Activated CD4-positive, alpha-beta memory T cell treated with anti-CD3 and anti-CD28 coated beads for 36 hours (primary cell): ENCODE measurements at regions not wholly inside any gene's neighbourhood (a gene's known extent, or its start where the extent isn't known, plus 50 kb on each side); places are given as distances from the start of the nearest gene placed in this dataset.

Source experiments
- CTCF ChIA-PET: fragments of 350-600 bp; sonication (Branson Sonifier 250); formaldehyde crosslinking; loops from one replicate; lab custom pipeline; 2021; ENCODE audit warnings: antibody characterized with exemption, inconsistent platforms; lab: Charles Lee
- POLR2A ChIA-PET: fragments of 350-600 bp; sonication (Branson Sonifier 250); formaldehyde crosslinking; loops from one replicate; lab custom pipeline; 2021; ENCODE audit warnings: antibody characterized with exemption; lab: Charles Lee
- DNase-seq: peaks from one replicate; pipeline ENCODE4 v3.0.0-alpha.2; 2020
- H3K27ac Mint-ChIP-seq: one replicate; pipeline ENCODE4 v1.8.0; 2021; ENCODE audit warnings: mixed read lengths
- H3K27me3 Mint-ChIP-seq: one replicate; pipeline ENCODE4 v1.8.0; 2021; ENCODE audit warnings: mixed read lengths
- H3K36me3 Mint-ChIP-seq: one replicate; pipeline ENCODE4 v1.8.0; 2021; ENCODE audit warnings: mixed read lengths
- H3K4me1 Mint-ChIP-seq: one replicate; pipeline ENCODE4 v1.8.0; 2021; ENCODE audit warnings: low read depth, mixed read lengths
- H3K4me3 Mint-ChIP-seq: one replicate; pipeline ENCODE4 v1.8.0; 2021; ENCODE audit warnings: mild to moderate bottlenecking, mixed read lengths
- H3K9me3 Mint-ChIP-seq: one replicate; pipeline ENCODE4 v1.8.0; 2021; ENCODE audit warnings: mixed read lengths
- intact Hi-C: fragments of 100-400 bp; cut with micrococcal nuclease; formaldehyde crosslinking; loops from one replicate; pipeline ENCODE4 v1.15.1; 2023

DNA sequence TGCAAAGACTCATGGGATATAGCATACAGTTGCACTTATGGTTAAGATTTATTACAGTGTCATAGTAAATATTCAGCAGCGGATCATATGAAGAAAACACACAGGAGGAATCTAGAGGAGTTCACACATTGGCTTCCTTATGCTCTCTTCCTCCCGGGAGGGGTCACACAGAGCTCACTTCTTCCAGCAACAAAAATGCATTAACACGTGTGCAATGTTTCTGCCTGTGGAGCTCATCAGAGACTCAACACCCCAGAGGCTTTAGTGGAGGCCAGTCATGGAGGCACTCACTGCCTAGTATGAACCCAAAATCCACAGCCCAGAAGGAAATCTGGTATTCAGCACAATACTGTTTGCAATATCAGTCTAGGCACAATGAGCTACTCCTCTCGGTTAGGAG lies 202.8 kb upstream of the PRSS1 start:
- Mint-ChIP-seq H3K36me3 (no peaks in the 10 kb centered on the region), H3K4me3 (no peak overlapping the region), H3K4me1 (peaks cover 3% of the 10 kb centered on the region), H3K27ac (no peak overlapping the region), H3K27me3 (no peaks in the 10 kb centered on the region), H3K9me3 (no peaks in the 10 kb centered on the region)
- CTCF ChIA-PET, result interaction anchor here (0.9 to 1.4 kb wide), 3 partner anchors 11 to 57 kb away, joined by 3 to 6 read pairs (median 6); no protein-coding TSS in a partner anchor
- intact Hi-C loops, result no loop called here
- POLR2A ChIA-PET, result interaction anchor here (0.6 kb wide), 1 partner anchor 73 kb away, joined by 3 read pairs; no protein-coding TSS in a partner anchor
- no peak for DNase-seq

GRCh38 chr7:142542942-142543341 lies 206.3 kb upstream of the PRSS1 start:
- intact Hi-C loops, result no loop called here
- Mint-ChIP-seq H3K4me1 (peaks cover 22% of the 10 kb centered on the region), H3K27ac (peak overlapping the region; percentile 47), H3K27me3 (no peaks in the 10 kb centered on the region), H3K36me3 (no peaks in the 10 kb centered on the region), H3K4me3 (no peak overlapping the region), H3K9me3 (no peaks in the 10 kb centered on the region)
- ChIA-PET CTCF (interaction anchor here (1.5 kb wide), 1 partner anchor 15 kb away, joined by 4 read pairs; no protein-coding TSS in a partner anchor), POLR2A (no interaction called here)
- DNase-seq, result no peak

GRCh38 chr7:142542105-142542504 lies 207.2 kb upstream of the PRSS1 start:
- CTCF ChIA-PET, result interaction anchor here (1.0 to 1.4 kb wide), 4 partner anchors 11 to 269 kb away, joined by 3 read pairs; no protein-coding TSS in a partner anchor
- intact Hi-C loops, result no loop called here
- Mint-ChIP-seq H3K4me3 (no peak overlapping the region), H3K27me3 (no peaks in the 10 kb centered on the region), H3K9me3 (no peaks in the 10 kb centered on the region), H3K4me1 (peaks cover 22% of the 10 kb centered on the region), H3K36me3 (no peaks in the 10 kb centered on the region), H3K27ac (no peak overlapping the region)
- no peak for DNase-seq
- POLR2A ChIA-PET, result no interaction called here

DNA sequence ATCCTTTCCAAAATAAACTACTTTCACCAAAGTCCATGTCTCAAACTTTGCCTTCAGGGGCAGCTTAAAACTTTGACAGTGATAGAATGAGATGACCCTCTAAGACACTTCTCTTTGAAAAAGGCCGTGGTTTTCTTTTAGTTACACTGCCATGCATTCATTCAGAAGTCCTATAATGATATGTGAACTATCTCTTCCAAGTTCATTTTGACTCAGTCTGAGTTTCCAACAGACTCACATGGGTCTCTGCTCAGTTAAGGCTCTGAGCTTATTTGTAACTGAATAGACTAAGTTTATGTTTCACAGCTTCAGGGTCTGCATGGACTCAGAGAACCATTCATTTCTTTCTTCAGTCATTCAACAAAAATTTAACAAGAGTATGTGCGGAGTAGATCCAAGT lies 208.9 kb upstream of the PRSS1 start:
- DNase-seq, result no peak
- Mint-ChIP-seq H3K9me3 (no peaks in the 10 kb centered on the region), H3K27me3 (no peaks in the 10 kb centered on the region), H3K4me3 (no peak overlapping the region), H3K36me3 (no peaks in the 10 kb centered on the region), H3K27ac (peak overlapping the region; percentile 74), H3K4me1 (peaks cover 31% of the 10 kb centered on the region)
- intact Hi-C loops, result loop anchor here (1.0 kb wide), 1 partner anchor 269 kb away; no protein-coding TSS in a partner anchor
- ChIA-PET POLR2A (no interaction called here), CTCF (interaction anchor here (1.9 kb wide), 1 partner anchor 62 kb away, joined by 4 read pairs; no protein-coding TSS in a partner anchor)

GRCh38 chr7:142539901-142540300 lies 209.4 kb upstream of the PRSS1 start:
- peaks cover 36% of the 10 kb centered on the region for H3K4me1 Mint-ChIP-seq
- H3K9me3 Mint-ChIP-seq, result no peaks in the 10 kb centered on the region
- peak overlapping the region; percentile 74 for H3K27ac Mint-ChIP-seq
- H3K27me3 Mint-ChIP-seq, result no peaks in the 10 kb centered on the region
- no peaks in the 10 kb centered on the region for H3K36me3 Mint-ChIP-seq
- intact Hi-C loops, result loop anchor here (1.0 to 10.0 kb wide), 2 partner anchors 269 to 675 kb away; no protein-coding TSS in a partner anchor
- POLR2A ChIA-PET, result no interaction called here
- DNase-seq, result no peak
- CTCF ChIA-PET, result interaction anchor here (1.9 kb wide), 1 partner anchor 62 kb away, joined by 4 read pairs; no protein-coding TSS in a partner anchor
- no peak overlapping the region for H3K4me3 Mint-ChIP-seq

GRCh38 chr7:142537760-142538159 lies 211.5 kb upstream of the PRSS1 start:
- Mint-ChIP-seq H3K27ac (no peak overlapping the region), H3K27me3 (no peaks in the 10 kb centered on the region), H3K4me1 (peaks cover 37% of the 10 kb centered on the region), H3K36me3 (no peaks in the 10 kb centered on the region), H3K9me3 (no peaks in the 10 kb centered on the region), H3K4me3 (peak overlapping the region; percentile 3)
- POLR2A ChIA-PET, result no interaction called here
- CTCF ChIA-PET, result interaction anchor here (1.1 to 3.2 kb wide), 4 partner anchors 20 to 274 kb away, joined by 3 to 20 read pairs (median 3); no protein-coding TSS in a partner anchor
- no peak for DNase-seq
- intact Hi-C loops, result loop anchor here (10.0 kb wide), 1 partner anchor 677 kb away; no protein-coding TSS in a partner anchor

GRCh38 chr7:142535123-142535779 lies 214.0 kb upstream of the PRSS1 start:
- ChIA-PET POLR2A (interaction anchor here (0.6 to 2.8 kb wide), 2 partner anchors 274 to 278 kb away, joined by 5 to 29 read pairs; no protein-coding TSS in a partner anchor), CTCF (interaction anchor here (0.6 to 3.2 kb wide), 41 partner anchors 8 to 471 kb away, joined by 3 to 45 read pairs (median 4); partner anchors contain the start of gene EPHB6)
- intact Hi-C loops, result loop anchor here (1.0 to 10.0 kb wide), 7 partner anchors 22 to 680 kb away; no protein-coding TSS in a partner anchor
- Mint-ChIP-seq H3K9me3 (no peaks in the 10 kb centered on the region), H3K4me3 (peak overlapping the region; percentile 67), H3K27ac (peak overlapping the region; percentile 86), H3K4me1 (peaks cover 32% of the 10 kb centered on the region), H3K27me3 (peaks cover 3% of the 10 kb centered on the region), H3K36me3 (no peaks in the 10 kb centered on the region)
- DNase-seq, result peak; percentile 89

DNA sequence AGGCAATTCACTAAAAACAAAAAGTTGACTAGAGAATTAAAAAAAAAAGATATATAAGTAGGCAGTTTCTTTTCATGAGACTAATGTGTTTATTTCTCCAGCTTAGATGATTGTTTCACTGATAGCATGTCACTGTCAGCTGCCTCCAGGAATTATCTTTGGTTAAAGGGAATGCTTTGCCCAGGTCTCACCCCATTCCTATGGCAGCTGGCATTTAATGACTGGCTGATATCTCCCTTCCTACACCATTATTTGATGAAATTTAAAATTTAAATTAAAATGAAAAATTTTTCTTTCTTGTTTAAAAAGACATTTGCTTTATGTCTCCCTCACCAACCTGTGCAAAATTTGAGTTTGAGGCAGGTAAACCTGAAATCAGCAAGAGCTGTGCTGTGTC lies 214.5 kb upstream of the PRSS1 start:
- H3K27ac Mint-ChIP-seq, result peak overlapping the region; percentile 86
- intact Hi-C loops, result loop anchor here (1.0 to 10.0 kb wide), 7 partner anchors 23 to 680 kb away; no protein-coding TSS in a partner anchor
- H3K4me3 Mint-ChIP-seq, result peak overlapping the region; percentile 67
- H3K4me1 Mint-ChIP-seq, result peaks cover 27% of the 10 kb centered on the region
- CTCF ChIA-PET, result interaction anchor here (0.6 to 3.1 kb wide), 35 partner anchors 8 to 799 kb away, joined by 3 to 45 read pairs (median 5); partner anchors contain the start of gene EPHB6
- no peaks in the 10 kb centered on the region for H3K36me3 Mint-ChIP-seq
- peaks cover 3% of the 10 kb centered on the region for H3K27me3 Mint-ChIP-seq
- DNase-seq, result no peak
- POLR2A ChIA-PET, result interaction anchor here (0.6 to 2.8 kb wide), 2 partner anchors 274 to 278 kb away, joined by 5 to 29 read pairs; no protein-coding TSS in a partner anchor
- H3K9me3 Mint-ChIP-seq, result no peaks in the 10 kb centered on the region

DNA sequence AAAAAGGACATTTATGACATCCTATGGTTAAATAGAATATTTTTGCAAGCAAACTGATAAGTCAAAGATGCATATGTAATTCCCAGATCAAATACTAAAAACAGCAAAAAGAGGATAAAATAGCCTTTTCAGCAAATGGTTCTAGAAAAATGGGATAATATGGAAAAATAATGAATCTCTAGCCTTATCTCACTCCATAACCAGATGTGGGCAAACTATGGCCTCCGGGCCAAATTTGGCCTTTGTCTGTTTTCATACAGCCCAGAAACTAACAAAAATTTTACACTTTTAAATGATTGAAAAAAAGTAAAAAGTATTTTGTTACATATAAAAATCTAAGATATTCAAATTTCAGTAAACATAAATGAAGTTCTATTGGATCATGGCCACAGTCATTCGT lies 215.4 kb upstream of the PRSS1 start:
- Mint-ChIP-seq H3K36me3 (no peaks in the 10 kb centered on the region), H3K27me3 (peaks cover 3% of the 10 kb centered on the region), H3K27ac (no peak overlapping the region), H3K4me1 (peaks cover 20% of the 10 kb centered on the region), H3K4me3 (no peak overlapping the region), H3K9me3 (no peaks in the 10 kb centered on the region)
- CTCF ChIA-PET, result interaction anchor here (1.7 to 3.1 kb wide), 4 partner anchors 9 to 276 kb away, joined by 10 to 45 read pairs (median 13); no protein-coding TSS in a partner anchor
- DNase-seq, result no peak
- intact Hi-C loops, result loop anchor here (2.0 to 10.0 kb wide), 2 partner anchors 93 to 681 kb away; no protein-coding TSS in a partner anchor
- POLR2A ChIA-PET, result no interaction called here

DNA sequence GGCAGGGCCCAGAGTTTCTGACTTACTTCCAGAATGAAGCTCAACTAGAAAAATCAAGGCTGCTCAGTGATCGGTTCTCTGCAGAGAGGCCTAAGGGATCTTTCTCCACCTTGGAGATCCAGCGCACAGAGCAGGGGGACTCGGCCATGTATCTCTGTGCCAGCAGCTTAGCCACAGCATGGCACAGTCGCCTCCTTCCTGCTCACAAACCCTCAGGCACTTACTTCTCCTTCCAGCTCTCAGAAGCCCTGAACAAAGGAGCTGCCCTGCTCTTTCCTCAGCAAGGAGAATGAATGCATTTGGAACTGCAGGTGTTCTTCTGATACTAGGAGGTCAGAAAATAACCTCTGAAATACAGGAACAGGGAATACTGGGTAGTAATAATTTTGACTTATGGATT lies 219.7 kb upstream of the PRSS1 start:
- POLR2A ChIA-PET, result interaction anchor here (1.3 kb wide), 1 partner anchor 268 kb away, joined by 3 read pairs; no protein-coding TSS in a partner anchor
- DNase-seq, result no peak
- no peak overlapping the region for H3K27ac Mint-ChIP-seq
- no peak overlapping the region for H3K4me3 Mint-ChIP-seq
- CTCF ChIA-PET, result interaction anchor here (0.8 to 1.1 kb wide), 3 partner anchors 14 to 58 kb away, joined by 3 to 5 read pairs (median 3); no protein-coding TSS in a partner anchor
- no peaks in the 10 kb centered on the region for H3K4me1 Mint-ChIP-seq
- intact Hi-C loops, result no loop called here
- peaks cover 3% of the 10 kb centered on the region for H3K27me3 Mint-ChIP-seq
- no peaks in the 10 kb centered on the region for H3K9me3 Mint-ChIP-seq
- no peaks in the 10 kb centered on the region for H3K36me3 Mint-ChIP-seq

DNA sequence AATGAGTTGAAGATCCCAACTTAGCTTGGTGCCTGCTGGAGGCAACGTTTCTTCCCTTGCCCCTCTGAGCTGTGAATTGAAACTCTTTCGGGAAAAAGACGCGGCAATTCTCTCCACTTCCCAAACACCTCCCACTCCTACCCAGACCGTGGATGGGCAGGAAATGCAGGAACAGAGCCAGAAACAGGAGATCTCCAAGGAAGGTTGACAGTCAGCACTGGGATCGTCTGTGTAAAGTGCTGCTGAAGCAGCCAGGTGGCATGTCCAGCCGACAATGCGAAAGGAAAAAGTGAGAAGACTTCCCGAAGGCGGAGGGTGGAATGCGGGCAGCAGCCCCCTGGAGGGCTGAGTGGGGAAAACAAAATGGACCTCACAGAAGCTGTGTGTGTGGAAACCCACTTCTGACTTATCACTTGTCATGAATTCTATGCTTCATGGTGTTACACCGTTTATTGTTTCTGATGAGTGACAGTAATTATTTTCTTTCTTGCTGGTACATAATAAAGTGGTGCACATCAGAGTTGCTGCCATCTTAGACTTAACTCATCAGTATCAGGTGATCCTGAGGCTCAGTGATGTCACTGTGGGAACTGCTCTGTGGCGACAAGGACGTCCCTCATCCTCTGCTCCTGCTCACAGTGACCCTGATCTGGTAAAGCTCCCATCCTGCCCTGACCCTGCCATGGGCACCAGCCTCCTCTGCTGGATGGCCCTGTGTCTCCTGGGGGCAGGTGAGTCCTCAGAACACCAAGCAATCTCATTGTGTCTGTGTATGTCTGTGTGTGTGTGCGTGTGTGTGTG lies 220.5 kb upstream of the PRSS1 start:
- Mint-ChIP-seq H3K4me3 (peak overlapping the region; percentile 10), H3K9me3 (no peaks in the 10 kb centered on the region), H3K27me3 (peaks cover 3% of the 10 kb centered on the region), H3K36me3 (no peaks in the 10 kb centered on the region), H3K4me1 (no peaks in the 10 kb centered on the region), H3K27ac (peak overlapping the region; percentile 11)
- POLR2A ChIA-PET, result interaction anchor here (0.7 to 1.3 kb wide), 2 partner anchors 268 to 269 kb away, joined by 3 read pairs; no protein-coding TSS in a partner anchor
- CTCF ChIA-PET, result interaction anchor here (0.7 to 0.9 kb wide), 2 partner anchors 31 to 59 kb away, joined by 3 read pairs; no protein-coding TSS in a partner anchor
- no peak for DNase-seq
- intact Hi-C loops, result no loop called here
